Thyroid gland (tissue), 4 donors: ENCODE measurements at regions not wholly inside any gene's neighbourhood (a gene's known extent, or its start where the extent isn't known, plus 50 kb on each side); places are given as distances from the start of the nearest gene placed in this dataset.

Experiments used
- CTCF ChIP-seq, 6 experiments: fragments of 200-600 bp in 3 of 6; fragments of 450-650 bp in 3 of 6; sonication (generic) in 3 of 6; IDR thresholded peaks; one replicate each; pipeline ENCODE4 v1.5.1; 2016 to 2019; ENCODE audit warnings: antibody characterized with exemption in 6 of 6, mild to moderate bottlenecking in 2 of 6, inconsistent platforms in 1 of 6, moderate library complexity in 1 of 6
- POLR2A ChIP-seq, 2 donors: fragments of 450-650 bp; IDR thresholded peaks; one replicate each; pipeline ENCODE4 v1.6.1; 2017; ENCODE audit warnings: antibody characterized with exemption in 2 of 2, mild to moderate bottlenecking in 2 of 2, moderate library complexity in 1 of 2

GRCh38 chr11:116503216-116504160, 269.3 kb downstream of the BUD13 start:
- TF ChIP-seq POLR2A (IDR thresholded peaks at IDR 0.05) (no peak), CTCF (IDR thresholded peaks at IDR 0.05) (no peak)
